KBM-7 (cell line): ENCODE measurements at regions not wholly inside any gene's neighbourhood (a gene's known extent, or its start where the extent isn't known, plus 50 kb on each side); places are given as distances from the start of the nearest gene placed in this dataset.
A peak's percentile ranks its signal among the peaks of the same experiment; 100 is the strongest.

ENCODE experiments used
- DNase-seq: peaks from one replicate; pipeline ENCODE4 v3.0.0-alpha.2; 2015
- in situ Hi-C: fragments of 300-500 bp; cut with MboI; formaldehyde crosslinking; loops from 2 replicates; pipeline ENCODE4 v1.14.3; 2020; ENCODE audit warnings: low sequenced_read_pairs, low pct_unique_long_range_greater_than_20kb, mixed read lengths

- DNase-seq, result no peak
- in situ Hi-C loops, result no loop called here
Observed at GRCh38 chr7:37504801-37505200, 56.1 kb upstream of the ELMO1 start.

DNA sequence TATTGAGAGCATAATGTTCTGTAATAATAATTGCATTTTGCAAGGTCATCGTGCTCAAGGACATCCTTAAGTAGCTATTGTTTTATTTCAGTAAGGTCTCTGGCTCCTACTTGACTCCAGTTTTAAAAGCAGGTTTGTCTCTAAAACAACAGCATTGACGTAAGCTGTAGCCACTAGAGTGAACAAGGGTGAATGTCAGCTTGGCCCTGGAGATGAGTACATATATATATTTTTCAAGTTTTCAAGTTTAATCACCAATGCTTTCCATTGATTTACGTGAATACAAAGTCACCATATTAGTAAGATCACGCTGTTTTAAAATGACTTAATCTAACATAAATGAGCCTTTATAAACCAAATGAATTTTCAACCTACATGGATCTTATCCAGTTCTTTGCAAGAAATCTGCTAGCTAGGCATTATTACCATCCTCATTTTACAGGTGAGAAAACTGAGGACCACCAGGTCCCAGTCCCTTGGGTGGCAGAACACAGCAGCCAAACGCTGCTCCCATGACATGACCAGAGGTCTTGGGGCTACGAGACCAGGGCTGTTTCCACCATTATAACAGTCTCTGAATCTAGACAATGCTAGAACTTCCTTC lies 57.2 kb upstream of the ELMO1 start:
- in situ Hi-C loops, result no loop called here
- DNase-seq, result no peak

DNA sequence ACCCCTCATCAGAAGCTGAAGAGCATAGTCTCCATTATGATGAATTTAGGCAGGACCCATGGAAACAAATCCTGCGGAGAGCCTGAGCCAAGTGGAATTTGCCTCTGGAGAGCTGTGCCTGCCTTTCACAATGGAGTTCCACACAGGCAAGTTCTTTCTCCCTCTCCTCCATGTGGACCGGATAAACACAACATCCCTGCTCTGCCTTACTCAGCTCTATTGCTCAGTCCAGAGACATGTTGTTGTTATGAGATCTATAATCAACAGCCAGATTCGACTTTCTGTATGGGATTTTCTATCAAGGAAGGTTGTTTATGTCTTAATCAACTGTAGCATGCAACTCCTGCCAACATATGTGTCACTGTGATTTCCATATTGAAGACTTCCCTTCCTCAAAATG lies 59.5 kb upstream of the ELMO1 start:
- in situ Hi-C loops, result no loop called here
- no peak for DNase-seq

DNA sequence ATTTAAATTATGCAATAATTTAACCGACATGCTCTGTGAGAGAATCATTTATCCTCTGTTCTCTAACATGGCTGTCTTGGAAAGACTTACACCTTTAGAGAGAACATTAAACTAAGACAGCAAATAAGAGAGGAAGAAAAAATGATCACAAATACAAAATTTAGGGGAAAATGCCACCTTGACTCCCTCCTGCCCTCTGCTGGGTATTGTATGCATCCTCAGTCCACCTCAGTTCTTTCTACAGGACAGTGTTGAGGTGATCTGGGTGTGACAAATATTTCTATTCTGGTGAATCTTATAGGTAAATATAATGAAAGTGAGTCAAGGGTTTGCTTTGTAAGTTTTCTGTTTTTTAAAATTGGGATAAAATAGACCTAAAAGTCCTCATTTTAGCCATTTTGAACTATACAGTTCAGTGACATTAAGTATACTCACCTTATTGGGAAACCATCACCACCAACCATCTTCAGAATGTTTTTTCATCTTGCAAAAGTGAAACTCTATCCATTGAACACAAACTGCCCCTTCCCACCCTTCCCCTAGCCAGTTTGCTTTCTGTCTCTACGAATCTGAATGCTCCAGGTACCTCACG lies 61.5 kb upstream of the ELMO1 start:
- DNase-seq, result peak; percentile 45

DNA sequence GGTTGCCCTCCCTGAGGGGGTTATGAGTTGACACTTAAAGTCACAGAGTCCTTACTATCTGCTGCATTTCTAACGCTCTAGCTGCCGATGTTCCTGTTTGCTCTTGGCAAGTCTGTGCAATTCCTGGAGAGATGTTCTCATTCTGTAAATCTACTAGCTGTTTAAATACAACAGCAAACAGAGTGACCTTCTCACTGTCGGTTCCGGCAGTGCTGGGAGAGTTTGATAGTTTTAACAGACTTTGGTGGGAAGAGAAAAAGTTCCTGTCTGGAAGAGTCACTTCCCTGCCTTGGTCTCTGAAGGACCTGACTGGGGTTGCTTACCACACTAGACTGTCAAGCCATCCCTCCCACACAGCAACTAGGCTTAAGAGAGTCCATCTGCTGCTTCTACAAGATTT lies 63.3 kb upstream of the ELMO1 start:
- in situ Hi-C loops, result no loop called here
- DNase-seq, result no peak

More for the DNA sequence above, 61.5 kb upstream of the ELMO1 start:
- in situ Hi-C loops, result no loop called here

DNA sequence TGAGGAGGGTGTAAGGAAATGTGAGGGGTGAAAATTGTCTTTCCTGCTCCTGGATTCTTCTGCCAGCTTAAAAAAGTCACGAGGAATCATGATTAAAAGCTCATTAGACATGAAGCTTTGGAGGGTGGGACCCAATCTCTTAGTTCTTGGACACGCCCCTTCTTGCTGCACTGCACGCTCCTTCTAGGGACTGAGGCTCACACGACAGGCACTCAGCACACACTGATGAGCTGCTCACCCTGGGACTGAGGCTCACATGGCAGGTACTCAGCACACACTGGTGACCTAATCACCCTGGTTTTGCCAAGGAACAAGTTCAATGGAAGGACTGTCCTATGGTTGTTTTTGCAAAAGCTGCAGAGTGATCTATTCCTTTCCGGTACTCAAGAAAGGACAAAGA lies 65.8 kb upstream of the ELMO1 start:
- in situ Hi-C loops, result no loop called here
- no peak for DNase-seq

GRCh38 chr7:37516664-37517063 lies 68.0 kb upstream of the ELMO1 start:
- in situ Hi-C loops, result no loop called here
- DNase-seq, result peak; percentile 21

DNA sequence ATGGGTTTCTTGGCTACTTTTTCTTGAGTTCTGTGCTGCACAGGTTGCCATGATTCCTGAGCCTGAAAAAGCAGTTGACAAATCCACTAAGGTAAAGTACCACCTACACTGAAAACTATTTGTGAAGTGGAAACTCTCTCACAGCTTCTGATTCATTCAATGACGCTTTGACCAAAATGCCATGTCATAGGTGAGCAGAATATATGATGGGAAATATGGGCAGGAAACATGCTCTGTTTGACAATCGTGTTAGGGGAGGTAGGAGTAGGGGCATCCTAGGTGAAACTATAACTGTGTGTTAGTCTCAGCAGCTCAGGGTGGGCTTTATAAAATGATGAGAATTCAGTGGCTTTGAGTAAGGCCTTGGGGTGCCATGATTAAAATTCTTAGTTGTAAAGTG lies 69.6 kb upstream of the ELMO1 start:
- in situ Hi-C loops, result no loop called here
- DNase-seq, result no peak

DNA sequence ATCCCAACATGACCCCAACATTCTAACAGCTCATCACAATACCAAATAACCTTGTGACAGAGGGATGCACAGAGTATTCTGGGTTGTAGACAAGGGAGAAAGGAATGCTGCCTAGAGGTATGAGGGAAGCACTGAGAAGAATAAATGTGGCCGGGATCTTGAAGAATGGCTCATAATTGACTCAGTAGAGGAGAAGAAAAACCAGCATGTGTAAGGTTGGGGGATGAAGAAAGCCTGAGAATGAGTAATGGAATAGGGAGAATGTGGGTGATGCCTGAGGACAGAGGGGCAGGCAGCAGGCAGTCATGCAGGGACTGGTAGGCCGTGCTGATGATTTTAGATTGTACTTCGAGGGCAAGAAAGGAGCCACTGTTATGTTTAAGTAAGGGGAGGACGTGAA lies 75.4 kb upstream of the ELMO1 start:
- in situ Hi-C loops, result no loop called here
- no peak for DNase-seq

DNA sequence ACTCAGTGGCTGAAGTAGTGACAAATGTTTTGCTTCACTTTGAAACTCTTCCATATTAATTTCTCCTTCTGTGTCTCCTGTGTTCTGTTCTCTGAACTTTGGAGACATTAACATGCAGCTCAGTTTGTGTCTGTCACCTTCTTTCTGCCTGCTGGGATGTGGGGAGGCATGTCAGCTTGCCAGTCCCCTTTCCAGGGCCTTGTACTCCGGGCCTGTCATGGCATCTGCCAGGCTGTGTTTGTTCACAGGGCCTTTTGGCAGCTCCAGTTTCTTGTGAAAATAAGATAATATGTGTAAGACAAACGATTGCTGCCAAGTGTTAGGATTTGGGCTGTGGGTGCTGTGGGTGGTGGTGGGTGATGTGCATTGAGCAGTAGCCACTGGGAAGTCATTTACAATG lies 76.1 kb upstream of the ELMO1 start:
- no peak for DNase-seq
- in situ Hi-C loops, result no loop called here

DNA sequence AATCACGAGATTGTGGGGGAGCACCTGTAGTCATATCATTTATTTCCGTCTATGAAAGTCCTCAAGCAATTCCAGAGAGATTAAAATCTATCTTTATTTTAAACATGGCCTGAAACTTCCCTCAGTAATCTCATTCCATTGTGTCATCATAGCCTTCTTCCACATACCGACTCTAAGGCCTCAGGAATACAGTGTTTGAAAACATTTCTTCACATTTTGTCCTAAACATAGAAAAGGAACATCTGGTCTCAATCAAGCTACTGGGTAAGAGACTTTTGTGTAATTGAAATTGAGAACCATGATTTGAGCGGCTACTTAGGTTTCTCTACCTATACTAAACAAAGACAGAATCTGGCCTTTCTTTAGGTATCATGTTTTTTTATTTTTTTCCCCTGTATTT lies 78.0 kb upstream of the ELMO1 start:
- in situ Hi-C loops, result no loop called here
- no peak for DNase-seq

- no peak for DNase-seq
- in situ Hi-C loops, result no loop called here
Observed at GRCh38 chr7:37527109-37527508, 78.4 kb upstream of the ELMO1 start.

DNA sequence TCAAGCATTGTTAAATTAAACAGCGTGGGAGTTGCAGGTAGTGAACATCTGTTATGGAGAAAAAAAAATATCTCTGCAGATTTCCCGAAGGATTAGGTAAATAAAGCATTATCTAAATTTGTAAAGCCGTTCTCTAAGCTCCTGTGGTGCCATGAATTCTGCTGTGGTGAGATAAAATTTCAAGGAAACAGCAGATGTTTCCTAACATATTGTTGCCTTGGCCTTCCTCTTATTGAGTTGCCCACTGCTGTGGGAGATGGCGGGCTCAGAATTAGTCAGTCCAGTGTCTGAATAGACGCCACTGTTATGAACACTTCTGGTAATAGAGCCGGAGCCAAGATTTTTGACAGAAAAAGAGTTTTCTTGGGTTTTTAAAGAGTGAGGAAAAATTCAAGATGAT lies 82.6 kb upstream of the ELMO1 start:
- peak; percentile 61 for DNase-seq
- in situ Hi-C loops, result no loop called here

DNA sequence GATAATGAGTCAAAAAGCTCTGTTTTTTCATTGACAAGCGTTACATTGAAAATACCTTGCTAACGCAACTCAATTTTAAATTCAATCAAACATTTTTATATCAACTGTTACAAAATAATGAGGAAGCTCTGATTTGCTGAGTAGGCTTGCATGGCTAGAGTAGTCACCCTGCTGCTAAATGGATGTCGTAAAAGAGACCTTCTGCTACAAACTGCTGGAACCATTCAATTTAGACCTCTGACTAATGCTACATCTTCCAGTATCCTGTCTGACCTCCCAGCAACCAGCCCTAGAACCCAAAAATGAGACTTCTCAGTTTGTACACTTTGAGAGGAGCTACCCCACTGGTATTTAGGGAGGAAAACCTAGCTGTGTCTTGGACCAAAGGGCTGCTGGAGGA lies 84.0 kb upstream of the ELMO1 start:
- DNase-seq, result no peak
- in situ Hi-C loops, result no loop called here

DNA sequence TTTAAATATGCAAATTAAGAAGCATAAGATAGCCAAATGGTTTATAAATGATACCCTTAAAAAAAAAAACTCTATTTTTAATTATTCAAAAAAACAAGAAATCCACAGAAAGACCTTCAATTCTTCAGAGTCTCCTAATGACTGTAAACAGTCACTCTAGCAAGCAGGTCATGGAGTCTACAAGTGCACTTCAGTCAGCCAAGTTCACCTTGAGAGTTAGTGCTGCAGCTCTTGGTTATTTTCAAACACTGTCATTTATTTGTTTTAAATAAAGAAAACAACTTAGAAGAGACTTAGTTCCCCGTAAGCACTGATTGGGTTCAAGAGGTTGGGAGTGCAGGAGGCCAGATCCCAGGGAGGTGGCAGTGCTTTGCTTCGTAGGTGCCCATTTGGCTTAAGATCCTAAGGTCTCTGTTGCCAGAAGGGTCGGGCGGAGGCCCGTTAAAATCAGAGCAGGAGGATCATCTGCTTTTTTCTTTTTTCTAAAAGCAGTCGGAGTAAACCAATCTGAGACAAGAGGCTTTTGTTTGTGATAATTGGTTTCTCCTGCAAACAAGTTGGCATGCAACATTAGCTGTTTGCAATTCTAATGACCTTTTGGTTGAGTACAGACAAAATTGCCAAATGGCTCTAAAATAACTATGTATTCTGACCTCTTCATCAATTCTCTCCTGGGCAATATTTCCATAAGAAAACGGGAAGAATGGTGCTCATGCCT lies 86.4 kb upstream of the ELMO1 start:
- in situ Hi-C loops, result no loop called here
- DNase-seq, result no peak

- DNase-seq, result no peak
- in situ Hi-C loops, result no loop called here
Observed at GRCh38 chr7:37535841-37536240, 87.2 kb upstream of the ELMO1 start.

GRCh38 chr7:37536706-37537105 lies 88.0 kb upstream of the ELMO1 start:
- in situ Hi-C loops, result no loop called here
- DNase-seq, result no peak

DNA sequence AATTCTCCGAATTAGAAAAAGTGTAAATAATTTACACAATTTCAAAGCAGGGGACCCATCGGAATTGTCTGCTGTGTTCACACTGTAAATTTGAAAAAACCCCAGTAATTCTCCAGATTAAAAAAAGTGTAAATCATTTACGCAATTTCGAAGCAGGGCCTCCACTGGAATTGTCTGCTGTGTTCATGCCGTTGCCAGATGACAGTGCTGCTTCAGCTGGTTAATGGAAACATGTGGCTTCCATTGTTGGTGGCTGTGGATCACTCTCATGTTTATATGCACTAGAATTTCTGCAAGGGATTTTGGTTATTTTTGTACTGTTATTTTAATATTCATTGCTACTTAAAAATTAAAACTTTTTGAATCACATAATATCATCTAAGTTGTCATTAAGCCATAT lies 88.8 kb upstream of the ELMO1 start:
- in situ Hi-C loops, result no loop called here
- DNase-seq, result no peak

GRCh38 chr7:37538945-37539344 lies 90.3 kb upstream of the ELMO1 start:
- in situ Hi-C loops, result no loop called here

DNA sequence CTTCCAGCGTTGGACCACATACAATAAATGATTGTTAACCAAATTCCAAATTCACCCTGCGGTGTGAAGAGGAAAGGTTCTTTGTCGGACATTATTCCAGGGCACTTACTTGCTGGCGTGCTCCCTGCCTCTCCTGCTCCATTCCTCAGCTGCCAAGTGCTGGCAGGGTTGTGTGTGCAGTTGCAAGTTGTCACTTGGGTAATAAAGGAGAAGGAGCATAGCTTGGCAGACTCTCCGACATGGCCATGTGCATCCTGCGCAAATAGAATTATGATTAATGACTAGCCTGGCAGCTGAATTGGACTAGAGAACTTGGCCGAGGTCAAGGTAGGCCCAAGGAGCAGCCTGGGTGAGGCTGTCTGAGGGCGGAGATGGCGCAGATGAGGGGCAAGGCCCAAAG lies 92.3 kb upstream of the ELMO1 start:
- in situ Hi-C loops, result no loop called here
- no peak for DNase-seq

More at GRCh38 chr7:37538945-37539344, 90.3 kb upstream of the ELMO1 start:
- DNase-seq, result no peak
